ENCODE measurements at regions not wholly inside any gene's neighbourhood (a gene's known extent, or its start where the extent isn't known, plus 50 kb on each side); places are given as distances from the start of the nearest gene placed in this dataset.

DNA sequence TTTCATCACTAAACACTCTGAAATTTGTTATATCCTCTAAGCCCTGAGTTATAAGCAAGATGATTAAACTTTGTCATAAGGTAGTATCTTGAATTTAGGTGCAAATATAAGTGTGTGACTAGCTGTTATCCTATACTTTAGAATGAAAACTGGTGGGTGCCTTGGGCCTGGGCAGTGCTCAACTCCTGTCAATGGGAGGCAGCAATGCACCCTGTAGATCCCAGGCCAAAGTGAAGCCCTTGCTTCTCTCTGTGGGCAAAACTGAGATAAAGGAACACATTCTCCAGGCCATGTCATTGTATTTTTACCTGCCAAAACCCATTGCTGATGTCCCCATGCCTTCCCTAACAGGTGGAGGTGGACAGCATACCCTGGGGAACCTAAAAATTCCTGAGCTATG lies 525.2 kb downstream of the TNS1 start:
- TF ChIP-seq CTCF (IDR thresholded peaks at IDR 0.05) (no peak), POLR2A (IDR thresholded peaks at IDR 0.05) (no peak)

Measured in prostate gland (tissue), 2 donors.